OCI-M2 (cell line): ENCODE measurements at regions not wholly inside any gene's neighbourhood (a gene's known extent, or its start where the extent isn't known, plus 50 kb on each side); places are given as distances from the start of the nearest gene placed in this dataset.

Experiments used
- DNase-seq: peaks from one replicate; lab custom pipeline; 2025; ENCODE audit not compliant: unreplicated experiment; lab: John Stamatoyannopoulos, UW

GRCh38 chr5:54859316-54859715 lies 126.1 kb downstream of the ESM1 start:
- no peak for DNase-seq

DNA sequence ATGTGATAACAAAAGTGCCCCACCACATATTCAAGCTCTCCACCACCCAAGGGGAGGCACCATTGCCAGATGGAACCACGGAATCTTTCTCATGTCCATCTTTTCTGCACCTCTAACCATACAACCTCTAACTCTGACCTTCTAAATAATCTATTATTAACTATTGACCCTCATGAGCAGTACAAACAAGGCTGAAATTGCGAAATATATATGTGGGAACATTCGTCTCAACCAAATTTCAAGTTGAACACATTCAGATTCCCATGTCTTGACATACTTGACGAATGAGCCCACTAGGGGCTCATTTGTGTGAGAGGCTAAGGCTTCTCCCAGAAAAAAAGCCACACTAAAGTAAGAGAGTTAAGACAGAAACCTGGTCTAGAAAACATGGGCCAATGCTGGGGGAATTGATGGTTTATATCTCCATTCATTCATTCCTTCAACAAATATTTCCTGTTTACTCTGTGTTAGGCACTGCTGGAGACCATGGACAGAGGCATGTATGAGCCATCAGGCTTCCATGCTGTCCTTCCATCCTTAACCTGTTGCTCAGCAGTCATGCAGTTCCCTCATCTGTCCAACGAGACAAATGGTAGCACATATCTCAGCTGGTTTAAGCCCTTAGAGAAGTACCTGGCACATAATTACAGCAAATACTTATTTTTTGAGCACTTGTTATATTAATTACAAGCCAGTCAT lies 130.4 kb downstream of the ESM1 start:
- no peak for DNase-seq

GRCh38 chr5:54852007-54852406 lies 133.4 kb downstream of the ESM1 start:
- no peak for DNase-seq

- no peak for DNase-seq
Observed at GRCh38 chr5:54851449-54851848, 133.9 kb downstream of the ESM1 start.

DNA sequence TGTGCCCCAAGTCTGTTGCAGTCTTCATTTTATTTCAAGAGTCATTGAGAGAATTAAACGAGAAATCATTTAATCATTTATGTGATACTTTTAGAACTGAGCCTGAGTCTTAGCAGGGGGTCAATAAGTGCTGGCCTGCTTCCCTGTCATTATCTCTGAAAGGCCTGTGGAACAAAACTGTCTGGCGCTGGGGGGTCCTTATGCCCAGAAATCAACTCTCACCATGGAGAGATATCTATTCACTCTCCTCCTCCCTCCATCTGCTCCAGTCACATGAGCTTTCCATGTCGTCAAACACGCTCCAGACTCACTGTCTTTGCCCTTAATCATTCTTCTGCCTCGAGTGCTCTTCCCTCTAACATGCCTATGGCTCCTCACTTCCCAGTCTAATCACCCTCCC lies 136.8 kb downstream of the ESM1 start:
- DNase-seq = no peak

DNA sequence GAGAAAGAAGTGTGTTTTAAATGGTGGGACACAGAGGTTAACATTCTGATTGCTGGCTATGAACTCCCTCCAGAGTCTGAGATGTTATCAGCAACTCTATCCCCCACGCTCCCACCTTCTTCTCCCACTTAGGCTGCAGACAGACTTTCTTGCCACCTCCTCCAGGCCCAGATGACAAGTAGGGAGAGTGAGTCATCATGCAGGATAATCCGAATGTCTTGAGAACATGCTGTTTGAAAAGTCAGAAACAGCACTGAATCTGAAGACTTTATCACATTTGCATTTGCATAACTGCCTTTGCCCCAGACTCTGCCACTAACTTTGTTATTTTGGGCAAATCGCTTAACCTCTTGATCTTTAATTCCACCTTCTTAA lies 139.8 kb downstream of the ESM1 start:
- DNase-seq = no peak

DNA sequence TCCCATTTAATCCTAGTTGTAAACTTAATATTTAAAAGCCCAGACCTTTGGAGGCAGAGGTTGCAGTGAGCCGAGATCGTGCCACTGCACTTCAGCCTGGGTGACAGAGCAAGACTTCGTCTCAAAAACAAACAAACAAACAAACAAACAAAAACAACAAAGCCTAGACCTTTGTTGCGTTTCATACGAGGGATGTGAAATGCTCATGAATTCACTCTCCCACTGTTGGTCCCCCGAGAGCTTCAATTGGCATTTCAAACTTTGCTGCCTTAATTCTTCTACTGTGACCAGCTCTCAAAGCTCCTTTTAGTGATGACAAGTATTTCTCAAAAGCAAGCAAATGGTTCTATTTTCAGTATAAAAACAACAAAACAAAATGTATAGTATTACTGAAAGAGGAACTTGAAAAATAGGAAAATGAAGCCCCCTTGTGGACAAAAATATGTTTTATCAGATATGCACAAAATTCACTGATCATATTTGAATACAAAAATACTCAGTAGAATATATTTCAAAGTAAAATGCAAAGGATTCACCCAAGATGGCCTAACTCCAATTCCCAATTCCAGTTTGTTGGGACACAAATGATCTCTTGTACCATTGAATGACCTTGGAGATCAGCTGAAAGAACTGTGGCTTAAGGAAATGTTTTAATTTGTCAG lies 140.4 kb downstream of the ESM1 start:
- DNase-seq = no peak

GRCh38 chr5:54844266-54844665 lies 141.1 kb downstream of the ESM1 start:
- no peak for DNase-seq

GRCh38 chr5:54841481-54841880 lies 143.9 kb downstream of the ESM1 start:
- no peak for DNase-seq

DNA sequence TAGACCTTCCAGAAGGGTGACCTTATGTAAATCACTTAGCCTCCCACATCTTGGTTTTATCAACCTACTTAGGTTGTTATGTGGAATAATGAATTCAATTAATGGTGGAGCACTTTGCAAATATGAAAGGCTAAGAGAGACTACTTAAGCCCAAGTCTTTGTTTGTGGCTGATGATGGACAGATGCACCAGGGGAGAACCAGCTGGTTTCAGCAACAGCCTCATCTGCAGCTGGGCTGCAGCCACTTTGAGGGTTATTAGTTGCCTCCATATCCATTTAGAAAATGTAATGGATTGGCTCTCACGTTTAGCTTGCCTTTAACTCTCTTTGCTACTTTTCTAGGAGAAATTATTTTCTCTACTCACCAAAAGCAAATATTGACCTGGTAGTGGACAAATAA lies 146.6 kb downstream of the ESM1 start:
- no peak for DNase-seq

GRCh38 chr5:54837981-54838380 lies 147.4 kb downstream of the ESM1 start:
- no peak for DNase-seq

DNA sequence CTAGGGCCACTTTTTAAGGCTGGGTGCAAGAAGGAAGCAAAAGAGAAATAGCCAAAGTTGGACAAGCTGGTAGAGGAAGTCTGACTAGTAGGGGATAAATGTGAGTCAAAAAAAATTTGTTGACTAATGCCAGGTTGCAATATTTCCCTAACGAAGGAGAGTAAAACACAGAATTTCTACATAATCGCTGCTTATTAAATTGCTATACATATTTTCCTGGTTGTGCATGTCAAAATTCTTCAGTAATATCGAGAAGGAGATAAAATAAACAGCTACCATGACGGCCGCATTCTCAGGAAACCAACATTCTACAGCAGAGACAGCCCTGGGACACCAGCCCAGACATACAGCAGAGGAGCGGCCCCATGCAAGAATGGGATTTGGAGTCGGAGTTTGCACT lies 148.3 kb downstream of the ESM1 start:
- no peak for DNase-seq

- DNase-seq = no peak
Observed at GRCh38 chr5:54835647-54836046, 149.7 kb downstream of the ESM1 start.

- no peak for DNase-seq
Observed at GRCh38 chr5:54834121-54834842, 151.1 kb downstream of the ESM1 start.

DNA sequence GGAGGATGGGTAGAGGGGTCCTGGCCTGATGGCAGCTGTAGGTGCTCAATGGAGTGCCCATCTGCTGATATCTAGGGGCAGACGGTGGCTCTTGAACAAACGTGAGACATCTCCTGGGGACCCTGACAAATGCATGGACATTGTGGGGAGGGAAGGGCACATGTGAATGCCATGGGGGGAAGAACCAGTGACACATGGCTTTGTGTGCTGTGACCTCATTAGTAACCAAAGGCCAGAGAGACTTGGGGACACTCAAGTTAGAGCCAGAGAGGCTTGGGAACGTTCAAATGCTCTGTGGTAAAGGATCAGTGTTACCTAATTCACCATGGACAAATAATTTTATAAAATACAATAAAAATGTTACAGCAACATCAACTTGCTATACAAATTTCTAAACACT lies 151.8 kb downstream of the ESM1 start:
- DNase-seq = no peak

GRCh38 chr5:54832858-54833257 lies 152.5 kb downstream of the ESM1 start:
- DNase-seq = no peak

GRCh38 chr5:54832045-54832444 lies 153.3 kb downstream of the ESM1 start:
- DNase-seq = no peak

- no peak for DNase-seq
Observed at GRCh38 chr5:54831233-54831632, 154.2 kb downstream of the ESM1 start.

DNA sequence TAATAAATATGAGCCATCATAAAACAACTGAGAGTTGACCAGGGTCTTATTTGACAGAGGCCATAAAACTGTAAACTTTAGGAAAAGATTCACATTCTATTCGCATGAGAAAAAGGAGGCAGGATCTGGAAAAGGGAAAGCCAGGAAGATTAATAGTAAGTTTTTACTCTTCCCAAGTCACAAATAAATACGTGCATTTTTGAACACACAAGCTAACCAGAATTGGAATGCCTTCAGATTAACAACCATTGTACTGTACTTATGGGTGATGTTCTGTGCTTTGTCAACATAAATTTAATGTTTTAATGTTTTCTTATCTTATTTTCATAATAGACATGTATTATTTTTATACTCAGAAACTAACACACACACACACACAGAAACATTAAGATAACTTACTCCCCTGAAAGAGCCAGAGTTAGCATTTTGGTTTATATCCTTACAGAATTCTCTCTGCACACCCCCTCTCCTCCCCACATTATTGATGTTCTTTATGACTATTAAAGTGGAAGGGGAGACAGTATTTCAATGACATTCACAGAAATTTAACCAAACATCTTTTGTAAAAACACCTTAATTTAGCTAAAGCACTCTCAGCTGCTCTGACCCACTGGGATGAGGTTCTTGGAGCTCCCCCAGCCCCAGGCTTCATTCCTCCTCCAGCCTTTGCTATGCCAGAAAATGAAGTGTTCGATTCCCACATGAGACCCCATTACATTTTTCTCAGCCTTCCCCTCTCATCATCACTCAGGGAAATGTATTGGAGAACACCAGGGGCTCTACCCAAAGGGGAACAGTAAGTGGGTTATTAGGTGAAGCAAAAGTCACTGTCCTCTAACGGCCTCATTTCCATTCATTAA lies 155.5 kb downstream of the ESM1 start:
- DNase-seq = no peak

GRCh38 chr5:54829102-54829501 lies 156.3 kb downstream of the ESM1 start:
- no peak for DNase-seq

GRCh38 chr5:54828151-54828550 lies 157.2 kb downstream of the ESM1 start:
- DNase-seq = no peak
